Mesenchymal stem cell (in vitro differentiated cells and primary cell): ENCODE measurements at regions not wholly inside any gene's neighbourhood (a gene's known extent, or its start where the extent isn't known, plus 50 kb on each side); places are given as distances from the start of the nearest gene placed in this dataset.

Source experiments
- DNase-seq: peaks from one replicate; pipeline ENCODE4 v3.0.0-alpha.2; 2013
- H2AFZ ChIP-seq: one replicate; pipeline ENCODE4 v1.6.1; 2013; ENCODE audit warnings: low read depth, mild to moderate bottlenecking, control low read depth, inconsistent platforms, low read length, moderate library complexity
- H2AK5ac ChIP-seq: 2 replicates; pipeline ENCODE4 v1.6.1; 2013; ENCODE audit warnings: low read length, moderate library complexity, mild to moderate bottlenecking, inconsistent platforms; ENCODE audit not compliant: severe bottlenecking
- H2BK120ac ChIP-seq: one replicate; pipeline ENCODE4 v1.6.1; 2013; ENCODE audit warnings: low read depth, mild to moderate bottlenecking, inconsistent platforms, low read length, moderate library complexity
- H2BK12ac ChIP-seq, 2 experiments: one replicate each; pipeline ENCODE4 v1.6.1; 2013; ENCODE audit warnings: inconsistent platforms in 2 of 2, low read length in 2 of 2, mild to moderate bottlenecking in 2 of 2, moderate library complexity in 2 of 2, control low read depth in 1 of 2
- H2BK15ac ChIP-seq: one replicate; pipeline ENCODE4 v1.6.1; 2013; ENCODE audit warnings: mild to moderate bottlenecking, low read depth, inconsistent platforms; ENCODE audit not compliant: poor library complexity, severe bottlenecking
- H2BK5ac ChIP-seq: 2 replicates; pipeline ENCODE4 v1.6.1; 2013; ENCODE audit warnings: low read depth, mild to moderate bottlenecking, low read length, control low read depth, inconsistent platforms; ENCODE audit not compliant: poor library complexity, severe bottlenecking
- H3K14ac ChIP-seq, 2 experiments: one replicate each; pipeline ENCODE4 v1.6.1; 2013; ENCODE audit warnings: inconsistent platforms in 2 of 2, low read length in 2 of 2, control low read depth in 1 of 2, mild to moderate bottlenecking in 1 of 2, moderate library complexity in 1 of 2
- H3K18ac ChIP-seq, 2 experiments: one replicate each; pipeline ENCODE4 v1.6.1; 2013; ENCODE audit warnings: inconsistent platforms in 2 of 2, low read length in 2 of 2, control low read depth in 1 of 2, low read depth in 1 of 2, mild to moderate bottlenecking in 1 of 2
- H3K23ac ChIP-seq, 2 experiments: one replicate each; pipeline ENCODE4 v1.6.1; 2013; ENCODE audit warnings: inconsistent platforms in 2 of 2, low read length in 2 of 2, mild to moderate bottlenecking in 2 of 2, moderate library complexity in 2 of 2, control low read depth in 1 of 2
- H3K27ac ChIP-seq: 2 replicates; pipeline ENCODE4 v1.5.1; 2013; ENCODE audit warnings: mild to moderate bottlenecking, moderate library complexity, low read length, control low read depth, inconsistent platforms; ENCODE audit not compliant: poor library complexity, severe bottlenecking
- H3K27me3 ChIP-seq, 2 experiments: 2 replicates each; pipeline versions ENCODE4 v1.6.1 to v1.7.0; 2013; ENCODE audit warnings: low read length in 2 of 2, mild to moderate bottlenecking in 2 of 2, moderate library complexity in 2 of 2, control low read depth in 1 of 2, inconsistent platforms in 1 of 2; ENCODE audit not compliant: control insufficient read depth in 1 of 2, insufficient read depth in 1 of 2
- H3K36me3 ChIP-seq, 2 experiments: 2 replicates each; pipeline versions ENCODE4 v1.6.1 to v1.7.0; 2013; ENCODE audit warnings: low read length in 2 of 2, control low read depth in 1 of 2, inconsistent platforms in 1 of 2, low read depth in 1 of 2, mild to moderate bottlenecking in 1 of 2; ENCODE audit not compliant: insufficient read depth in 2 of 2, control insufficient read depth in 1 of 2
- H3K4ac ChIP-seq, 2 experiments: one replicate each; pipeline ENCODE4 v1.6.1; 2013; ENCODE audit warnings: inconsistent platforms in 2 of 2, low read length in 2 of 2, mild to moderate bottlenecking in 2 of 2, moderate library complexity in 2 of 2, control low read depth in 1 of 2, low read depth in 1 of 2
- H3K4me1 ChIP-seq: 2 replicates; pipeline ENCODE4 v1.6.1; 2013; ENCODE audit warnings: low read depth, low read length, control low read depth; ENCODE audit not compliant: control insufficient read depth, insufficient read depth
- H3K4me2 ChIP-seq: 2 replicates; pipeline ENCODE4 v1.6.1; 2013; ENCODE audit warnings: low read length, mild to moderate bottlenecking, inconsistent platforms; ENCODE audit not compliant: poor library complexity, severe bottlenecking
- H3K4me3 ChIP-seq, 2 experiments: 2 replicates each; pipeline versions ENCODE4 v1.5.1 to v1.7.0; 2013; ENCODE audit warnings: low read length in 2 of 2, mild to moderate bottlenecking in 2 of 2, control low read depth in 1 of 2, low read depth in 1 of 2; ENCODE audit not compliant: insufficient read depth in 1 of 2
- H3K79me1 ChIP-seq: replicated peaks from 2 replicates; pipeline ENCODE4 v1.6.1; 2013; ENCODE audit warnings: mild to moderate bottlenecking, control low read depth, low read length, inconsistent platforms; ENCODE audit not compliant: poor library complexity, severe bottlenecking
- H3K9ac ChIP-seq: 2 replicates; pipeline ENCODE4 v1.7.0; 2013; ENCODE audit warnings: mild to moderate bottlenecking, low read length, moderate library complexity
- H3K9me3 ChIP-seq: 2 replicates; pipeline ENCODE4 v1.7.0; 2013; ENCODE audit warnings: mild to moderate bottlenecking, low read length; ENCODE audit not compliant: control insufficient read depth
- H4K8ac ChIP-seq: one replicate; pipeline ENCODE4 v1.6.1; 2013; ENCODE audit warnings: inconsistent platforms, mild to moderate bottlenecking, low read length, moderate library complexity
- H4K91ac ChIP-seq: one replicate; pipeline ENCODE4 v1.6.1; 2013; ENCODE audit warnings: mild to moderate bottlenecking, low read length, inconsistent platforms
- WGBS: methylation state at CpG from one replicate; pipeline ENCODE4 v1.1.7; 2013; ENCODE audit warnings: mixed read lengths; 5-methylcytosine and 5-hydroxymethylcytosine counted together

DNA sequence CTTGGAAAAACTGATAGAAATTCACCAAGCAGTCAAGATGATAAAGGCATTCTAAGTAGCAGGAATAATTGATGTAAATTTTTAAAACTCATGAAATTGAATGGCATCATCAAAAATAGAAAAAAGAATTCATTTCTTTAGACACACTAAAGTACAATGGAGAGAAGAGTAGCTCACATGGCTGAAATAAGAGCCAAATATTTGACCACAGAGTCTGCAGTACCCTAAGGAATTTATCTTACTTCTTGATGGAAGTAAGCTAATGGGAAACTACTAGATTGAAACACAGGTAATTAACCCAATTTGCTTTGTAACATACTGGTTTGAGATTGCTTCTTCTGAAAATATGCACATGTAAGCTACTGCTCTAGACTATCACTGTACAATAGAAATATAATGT, 70.8 kb upstream of the GPM6A start:
- Histone ChIP-seq H2BK5ac (no peak overlapping the region), H3K23ac (no peak overlapping the region), H4K8ac (no peak overlapping the region), H2BK15ac (no peak overlapping the region), H3K27ac (no peak overlapping the region), H3K79me1 (no peaks in the 10 kb centered on the region), H2AK5ac (no peak overlapping the region), H3K9ac (no peak overlapping the region), H4K91ac (no peak overlapping the region), H3K36me3 (no peaks in the 10 kb centered on the region), H2AFZ (no peak overlapping the region), H3K18ac (no peak overlapping the region), H3K9me3 (peaks cover 4% of the 10 kb centered on the region), H3K27me3 (no peaks in the 10 kb centered on the region), H3K4ac (no peak overlapping the region), H3K14ac (no peak overlapping the region), H2BK120ac (no peak overlapping the region), H3K4me3 (no peak overlapping the region), H2BK12ac (no peak overlapping the region), H3K4me2 (no peak overlapping the region), H3K4me1 (no peaks in the 10 kb centered on the region)
- DNase-seq = no peak

DNA sequence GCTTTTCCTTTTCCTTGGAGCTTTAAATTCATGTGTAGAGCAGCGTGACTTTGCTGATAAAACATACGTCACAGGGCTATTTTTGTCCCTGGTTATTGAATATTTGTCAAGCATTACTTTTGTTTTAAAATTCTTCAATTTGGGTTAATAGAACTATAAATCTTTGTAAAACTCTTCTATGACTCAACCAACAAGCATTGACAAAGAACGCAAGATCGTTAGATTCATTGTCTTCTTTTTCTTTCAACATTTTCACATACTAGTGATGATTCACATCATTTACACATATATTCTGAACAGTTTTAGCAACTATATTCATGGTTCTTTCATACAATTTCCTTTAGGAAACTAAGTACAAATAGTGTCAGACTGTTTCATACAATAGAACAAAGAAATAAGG, 72.0 kb upstream of the GPM6A start:
- Histone ChIP-seq H4K91ac (no peak overlapping the region), H3K27ac (no peak overlapping the region), H2AFZ (no peak overlapping the region), H3K36me3 (no peaks in the 10 kb centered on the region), H3K14ac (no peak overlapping the region), H2BK120ac (no peak overlapping the region), H3K79me1 (no peaks in the 10 kb centered on the region), H2BK12ac (no peak overlapping the region), H3K4me3 (no peak overlapping the region), H2AK5ac (no peak overlapping the region), H4K8ac (no peak overlapping the region), H2BK5ac (no peak overlapping the region), H3K27me3 (no peaks in the 10 kb centered on the region), H2BK15ac (no peak overlapping the region), H3K4me1 (no peaks in the 10 kb centered on the region), H3K4me2 (no peak overlapping the region), H3K9ac (no peak overlapping the region), H3K4ac (no peak overlapping the region), H3K23ac (no peak overlapping the region), H3K9me3 (peaks cover 5% of the 10 kb centered on the region), H3K18ac (no peak overlapping the region)
- no peak for DNase-seq
- 66% methylated on average over 2 of the region's 4 CpGs for WGBS

- H2BK120ac ChIP-seq = no peak overlapping the region
- no peak overlapping the region for H2AFZ ChIP-seq
- no peaks in the 10 kb centered on the region for H3K36me3 ChIP-seq
- no peak overlapping the region for H2BK15ac ChIP-seq
- no peak overlapping the region for H3K9ac ChIP-seq
- no peak overlapping the region for H3K27ac ChIP-seq
- no peak overlapping the region for H3K4ac ChIP-seq
- WGBS = 80% methylated on average over 1 of the region's 4 CpGs
- peaks cover 2% of the 10 kb centered on the region for H3K9me3 ChIP-seq
- no peaks in the 10 kb centered on the region for H3K4me1 ChIP-seq
- no peak overlapping the region for H3K14ac ChIP-seq
- H3K27me3 ChIP-seq = no peaks in the 10 kb centered on the region
- no peak overlapping the region for H2AK5ac ChIP-seq
- no peak overlapping the region for H3K4me3 ChIP-seq
- no peak overlapping the region for H4K91ac ChIP-seq
- no peak for DNase-seq
- H3K4me2 ChIP-seq = no peak overlapping the region
- no peak overlapping the region for H4K8ac ChIP-seq
- no peak overlapping the region for H3K18ac ChIP-seq
- no peak overlapping the region for H2BK5ac ChIP-seq
- H3K23ac ChIP-seq = no peak overlapping the region
- no peak overlapping the region for H2BK12ac ChIP-seq
- H3K79me1 ChIP-seq = no peaks in the 10 kb centered on the region
These were observed 79.2 kb upstream of the GPM6A start for GRCh38 chr4:175891231-175891630.

DNA sequence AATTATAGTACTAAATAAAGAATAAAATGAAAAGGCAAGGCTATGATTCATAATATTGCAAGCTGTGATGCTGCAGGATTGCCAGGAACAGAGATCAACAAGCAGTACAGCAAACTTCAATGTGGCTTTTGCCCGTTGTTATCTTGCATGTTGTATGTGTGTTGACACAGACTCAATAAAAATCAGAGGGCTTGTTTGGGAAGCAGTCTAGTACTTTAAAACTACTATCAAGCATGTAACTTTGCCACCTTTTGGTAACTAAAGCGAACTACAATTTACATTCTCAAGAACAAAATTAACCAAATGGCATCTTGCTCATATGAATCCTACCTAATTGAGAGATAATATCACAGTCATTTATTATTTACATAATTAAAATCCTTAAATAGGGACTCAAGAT, 79.8 kb upstream of the GPM6A start:
- no peaks in the 10 kb centered on the region for H3K27me3 ChIP-seq
- no peak overlapping the region for H3K18ac ChIP-seq
- WGBS = 25% methylated on average over 1 of the region's 2 CpGs
- H4K91ac ChIP-seq = no peak overlapping the region
- H2BK12ac ChIP-seq = no peak overlapping the region
- H3K4me3 ChIP-seq = no peak overlapping the region
- H3K9ac ChIP-seq = no peak overlapping the region
- H2BK15ac ChIP-seq = no peak overlapping the region
- H3K4me1 ChIP-seq = no peaks in the 10 kb centered on the region
- H3K4me2 ChIP-seq = no peak overlapping the region
- no peak overlapping the region for H3K14ac ChIP-seq
- H3K36me3 ChIP-seq = no peaks in the 10 kb centered on the region
- no peak overlapping the region for H3K4ac ChIP-seq
- no peak overlapping the region for H2BK5ac ChIP-seq
- H3K79me1 ChIP-seq = no peaks in the 10 kb centered on the region
- H3K23ac ChIP-seq = no peak overlapping the region
- H2AK5ac ChIP-seq = no peak overlapping the region
- H3K9me3 ChIP-seq = peaks cover 2% of the 10 kb centered on the region
- DNase-seq = peak; percentile 14
- H4K8ac ChIP-seq = no peak overlapping the region
- H3K27ac ChIP-seq = no peak overlapping the region
- H2AFZ ChIP-seq = no peak overlapping the region
- H2BK120ac ChIP-seq = no peak overlapping the region
